Peyer's patch (tissue), 4 donors: ENCODE measurements at regions not wholly inside any gene's neighbourhood (a gene's known extent, or its start where the extent isn't known, plus 50 kb on each side); places are given as distances from the start of the nearest gene placed in this dataset.

ENCODE experiments used
- CTCF ChIP-seq, 6 experiments: fragments of 450-650 bp in 4 of 6; fragments of 200-600 bp in 2 of 6; sonication (generic) in 1 of 6; IDR thresholded peaks; one replicate each; pipeline ENCODE4 v1.5.1; 2017 to 2019; ENCODE audit warnings: antibody characterized with exemption in 6 of 6, mild to moderate bottlenecking in 3 of 6, moderate library complexity in 1 of 6
- POLR2A ChIP-seq, 2 donors: fragments of 450-650 bp; IDR thresholded peaks; one replicate each; pipeline ENCODE4 v1.5.1; 2017; ENCODE audit warnings: antibody characterized with exemption in 2 of 2, mild to moderate bottlenecking in 2 of 2, moderate library complexity in 2 of 2

- no peak for TF ChIP-seq CTCF (IDR thresholded peaks at IDR 0.05)
- TF ChIP-seq POLR2A (IDR thresholded peaks at IDR 0.05), result no peak
Measured at GRCh38 chr1:4590756-4591155, 63.7 kb upstream of the AJAP1 start.
